ENCODE measurements at regions not wholly inside any gene's neighbourhood (a gene's known extent, or its start where the extent isn't known, plus 50 kb on each side); places are given as distances from the start of the nearest gene placed in this dataset.
A peak's percentile ranks its signal among the peaks of the same experiment; 100 is the strongest.

- no peak for TF ChIP-seq RAD21 (IDR thresholded peaks at IDR 0.05; ENCODE audit: low read depth)
- peak; percentile 31; the same call in 1 of the 2 replicates for TF ChIP-seq USF1 (IDR thresholded peaks at IDR 0.05)
- no peak for TF ChIP-seq CREB1 (IDR thresholded peaks at IDR 0.05; ENCODE audit: low read depth)
- TF ChIP-seq MAX (IDR thresholded peaks at IDR 0.05), result no peak
- no peak for TF ChIP-seq TAF1 (IDR thresholded peaks at IDR 0.05; ENCODE audit: low read depth)
- no peak for TF ChIP-seq EP300 (IDR thresholded peaks at IDR 0.05; ENCODE audit: borderline replicate concordance)
- TF ChIP-seq CEBPB (IDR thresholded peaks at IDR 0.05), result no peak
Observed at GRCh38 chr7:97439637-97440214, 292.2 kb upstream of the TAC1 start.
